Panc1 (cell line): ENCODE measurements at regions not wholly inside any gene's neighbourhood (a gene's known extent, or its start where the extent isn't known, plus 50 kb on each side); places are given as distances from the start of the nearest gene placed in this dataset.

Experiments
- ATAC-seq: fragments of 200-7000 bp; cut with Tn5 transposase; 2 replicates; pipeline ENCODE4 v1.9.1; 2020; ENCODE audit warnings: mild to moderate bottlenecking, moderate library complexity
- BruUV-seq: library from RNA; stranded (reverse); fragments of 400-500 nt; replicated peaks from 2 replicates; lab custom pipeline; 2021; lab: Mats Ljungman, UMichigan
- CTCF ChIA-PET: fragments of 300-600 bp; sonication (Branson Sonifier 250); formaldehyde crosslinking; loops from one replicate; lab custom pipeline; 2022; ENCODE audit warnings: antibody characterized with exemption; lab: Charles Lee
- POLR2A ChIA-PET: fragments of 300-600 bp; sonication (Branson Sonifier 250); formaldehyde crosslinking; loops from one replicate; lab custom pipeline; 2022; ENCODE audit warnings: antibody characterized with exemption; lab: Charles Lee
- DNase-seq: peaks from one replicate; pipeline ENCODE4 v3.0.0-alpha.2; 2010; ENCODE audit warnings: low read depth, low spot score
- H3K27ac ChIP-seq: 2 replicates; pipeline ENCODE4 v1.5.1; 2011; ENCODE audit warnings: mild to moderate bottlenecking, low read length, inconsistent platforms
- H3K27me3 ChIP-seq: fragments of 200-500 bp; sonication (Bioruptor generic); 2 replicates; pipeline ENCODE4 v1.6.0; 2014; ENCODE audit warnings: low read length, inconsistent platforms; ENCODE audit not compliant: control insufficient read depth, insufficient read depth
- H3K36me3 ChIP-seq: fragments of 200-500 bp; sonication (Bioruptor generic); 2 replicates; pipeline ENCODE4 v1.5.1; 2014; ENCODE audit warnings: inconsistent platforms, mild to moderate bottlenecking, low read length, moderate library complexity; ENCODE audit not compliant: control insufficient read depth, insufficient read depth
- H3K4me1 ChIP-seq: 2 replicates; pipeline ENCODE4 v1.5.1; 2011; ENCODE audit warnings: inconsistent platforms, mild to moderate bottlenecking, low read length, moderate library complexity; ENCODE audit not compliant: control insufficient read depth, insufficient read depth
- H3K4me3 ChIP-seq, 2 experiments: 2 replicates each; pipeline ENCODE4 v1.5.1; 2011 to 2012; ENCODE audit warnings: low read depth in 2 of 2, low read length in 2 of 2, mild to moderate bottlenecking in 2 of 2, inconsistent platforms in 1 of 2, moderate library complexity in 1 of 2
- H3K9me3 ChIP-seq: fragments of 200-500 bp; sonication (Bioruptor generic); 2 replicates; pipeline ENCODE4 v1.5.1; 2014; ENCODE audit warnings: low read depth, mild to moderate bottlenecking, inconsistent platforms, low read length, moderate library complexity; ENCODE audit not compliant: control insufficient read depth, insufficient read depth
- POLR2AphosphoS5 ChIP-seq: IDR thresholded peaks from 2 replicates; pipeline ENCODE4 v1.6.1; 2012; ENCODE audit warnings: mild to moderate bottlenecking, low read depth, low read length, moderate library complexity
- SIN3A ChIP-seq: IDR thresholded peaks from 2 replicates; pipeline ENCODE4 v1.6.1; 2012; ENCODE audit warnings: low read depth, mild to moderate bottlenecking, low read length, moderate library complexity, borderline replicate concordance; ENCODE audit not compliant: insufficient read depth
- TCF7L2 ChIP-seq: IDR thresholded peaks from 2 replicates; pipeline ENCODE4 v1.6.1; 2011; ENCODE audit warnings: mild to moderate bottlenecking, low read depth, low read length, inconsistent platforms
- in situ Hi-C: cut with HindIII; loops from 2 replicates; pipeline ENCODE4 v1.10.0; 2016; ENCODE audit warnings: low sequenced_read_pairs, low pct_unique_long_range_greater_than_20kb
- intact Hi-C: fragments of 100-400 bp; cut with micrococcal nuclease; formaldehyde crosslinking; loops from one replicate; pipeline ENCODE4 v1.10.0; 2022; ENCODE audit not compliant: unreplicated experiment
- TF ChIP-seq, protein P1 (sequence below): fragments of 450-650 bp; IDR thresholded peaks from 2 replicates; pipeline ENCODE4 v1.5.1; 2017; ENCODE audit warnings: mild to moderate bottlenecking
- TF ChIP-seq, protein P2 (sequence below), 2 experiments: IDR thresholded peaks; 2 replicates each; pipeline ENCODE4 v1.6.1; 2011 to 2012; ENCODE audit warnings: low read depth in 2 of 2, control low read depth in 1 of 2, low read length in 1 of 2, mild to moderate bottlenecking in 1 of 2, moderate library complexity in 1 of 2; ENCODE audit not compliant: insufficient read depth in 1 of 2

DNA sequence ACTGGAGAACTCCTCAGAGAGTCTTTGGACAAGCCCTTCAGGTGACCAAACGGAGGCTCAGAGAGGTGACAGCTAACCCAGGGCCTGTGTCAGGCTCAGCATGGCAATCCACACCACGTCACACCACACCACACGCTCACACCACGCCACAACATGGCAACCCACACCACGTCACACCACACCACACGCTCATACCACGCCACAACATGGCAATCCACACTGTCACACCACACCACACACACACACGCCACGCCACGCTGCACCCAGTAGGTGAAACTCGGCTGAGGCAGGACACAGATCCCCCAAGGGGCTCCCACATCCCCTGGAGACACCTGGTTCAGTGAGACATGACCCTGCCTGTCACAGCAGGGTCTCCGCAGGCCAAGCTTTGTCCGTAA lies 107.3 kb downstream of the PDGFA start:
- in situ Hi-C loops: no loop called here
- peaks cover 3% of the 10 kb centered on the region; the same call in 1 of the 2 replicates for H3K27me3 ChIP-seq

DNA sequence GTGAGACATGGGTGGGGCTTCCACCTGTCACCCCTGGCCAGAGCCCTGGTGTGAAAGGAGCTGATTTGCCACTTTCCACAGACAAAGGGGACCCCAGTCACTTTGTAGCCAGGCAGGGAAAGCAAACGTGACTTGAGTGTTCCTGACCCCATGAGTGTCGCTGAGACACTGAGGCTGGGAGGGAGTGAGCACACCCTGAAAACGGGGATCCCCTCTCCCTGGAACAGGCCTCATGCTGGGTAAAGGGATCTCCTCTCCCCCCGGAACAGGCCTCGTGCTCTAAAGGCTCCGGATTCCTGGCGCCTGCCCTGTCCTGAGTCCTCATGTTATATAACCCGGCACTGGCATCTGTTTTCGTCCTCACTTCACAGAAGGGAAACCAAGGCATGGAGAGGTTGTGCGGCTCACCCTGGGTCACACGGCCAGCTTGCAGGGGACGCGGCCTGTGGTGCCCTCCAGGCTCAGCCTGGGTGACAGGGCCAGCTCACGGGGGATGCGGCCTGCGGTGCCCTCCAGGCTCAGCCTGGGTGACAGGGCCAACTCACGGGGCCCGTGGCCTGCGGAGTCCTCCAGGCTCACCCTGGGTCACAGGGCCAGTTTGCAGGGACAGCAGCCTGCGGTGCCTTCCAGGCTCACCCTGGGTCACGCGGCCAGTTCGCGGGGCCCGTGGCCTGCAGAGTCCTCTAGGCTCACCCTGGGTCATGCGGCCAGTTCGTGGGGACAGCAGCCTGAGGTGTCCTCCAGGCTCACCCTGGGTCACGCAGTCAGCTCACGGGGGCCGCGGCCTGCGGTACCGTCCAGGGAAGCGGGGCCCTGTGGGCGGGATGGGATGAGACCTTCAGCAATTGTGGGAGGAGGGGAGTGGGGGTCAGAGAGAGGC lies 104.7 kb downstream of the PDGFA start:
- no peak for DNase-seq
- BruUV-seq: no TSS peak
- ATAC-seq: peak; percentile 33; the same call in 1 of the 2 replicates
- Histone ChIP-seq H3K27ac (no peak overlapping the region), H3K27me3 (no peaks in the 10 kb centered on the region), H3K4me3 (no peak overlapping the region), H3K4me1 (no peaks in the 10 kb centered on the region), H3K36me3 (no peaks in the 10 kb centered on the region), H3K9me3 (peaks cover 6% of the 10 kb centered on the region; the same call in 1 of the 2 replicates)
- CTCF ChIA-PET: no interaction called here
- POLR2A ChIA-PET: interaction anchor here (0.7 kb wide), 1 partner anchor 616 kb away, joined by 3 read pairs; no protein-coding TSS in a partner anchor
- in situ Hi-C loops (no loop called here), intact Hi-C loops (no loop called here)
- TF ChIP-seq, protein P1, sequence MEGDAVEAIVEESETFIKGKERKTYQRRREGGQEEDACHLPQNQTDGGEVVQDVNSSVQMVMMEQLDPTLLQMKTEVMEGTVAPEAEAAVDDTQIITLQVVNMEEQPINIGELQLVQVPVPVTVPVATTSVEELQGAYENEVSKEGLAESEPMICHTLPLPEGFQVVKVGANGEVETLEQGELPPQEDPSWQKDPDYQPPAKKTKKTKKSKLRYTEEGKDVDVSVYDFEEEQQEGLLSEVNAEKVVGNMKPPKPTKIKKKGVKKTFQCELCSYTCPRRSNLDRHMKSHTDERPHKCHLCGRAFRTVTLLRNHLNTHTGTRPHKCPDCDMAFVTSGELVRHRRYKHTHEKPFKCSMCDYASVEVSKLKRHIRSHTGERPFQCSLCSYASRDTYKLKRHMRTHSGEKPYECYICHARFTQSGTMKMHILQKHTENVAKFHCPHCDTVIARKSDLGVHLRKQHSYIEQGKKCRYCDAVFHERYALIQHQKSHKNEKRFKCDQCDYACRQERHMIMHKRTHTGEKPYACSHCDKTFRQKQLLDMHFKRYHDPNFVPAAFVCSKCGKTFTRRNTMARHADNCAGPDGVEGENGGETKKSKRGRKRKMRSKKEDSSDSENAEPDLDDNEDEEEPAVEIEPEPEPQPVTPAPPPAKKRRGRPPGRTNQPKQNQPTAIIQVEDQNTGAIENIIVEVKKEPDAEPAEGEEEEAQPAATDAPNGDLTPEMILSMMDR: no peak
- TF ChIP-seq POLR2AphosphoS5: no peak
- TF ChIP-seq, protein P2, sequence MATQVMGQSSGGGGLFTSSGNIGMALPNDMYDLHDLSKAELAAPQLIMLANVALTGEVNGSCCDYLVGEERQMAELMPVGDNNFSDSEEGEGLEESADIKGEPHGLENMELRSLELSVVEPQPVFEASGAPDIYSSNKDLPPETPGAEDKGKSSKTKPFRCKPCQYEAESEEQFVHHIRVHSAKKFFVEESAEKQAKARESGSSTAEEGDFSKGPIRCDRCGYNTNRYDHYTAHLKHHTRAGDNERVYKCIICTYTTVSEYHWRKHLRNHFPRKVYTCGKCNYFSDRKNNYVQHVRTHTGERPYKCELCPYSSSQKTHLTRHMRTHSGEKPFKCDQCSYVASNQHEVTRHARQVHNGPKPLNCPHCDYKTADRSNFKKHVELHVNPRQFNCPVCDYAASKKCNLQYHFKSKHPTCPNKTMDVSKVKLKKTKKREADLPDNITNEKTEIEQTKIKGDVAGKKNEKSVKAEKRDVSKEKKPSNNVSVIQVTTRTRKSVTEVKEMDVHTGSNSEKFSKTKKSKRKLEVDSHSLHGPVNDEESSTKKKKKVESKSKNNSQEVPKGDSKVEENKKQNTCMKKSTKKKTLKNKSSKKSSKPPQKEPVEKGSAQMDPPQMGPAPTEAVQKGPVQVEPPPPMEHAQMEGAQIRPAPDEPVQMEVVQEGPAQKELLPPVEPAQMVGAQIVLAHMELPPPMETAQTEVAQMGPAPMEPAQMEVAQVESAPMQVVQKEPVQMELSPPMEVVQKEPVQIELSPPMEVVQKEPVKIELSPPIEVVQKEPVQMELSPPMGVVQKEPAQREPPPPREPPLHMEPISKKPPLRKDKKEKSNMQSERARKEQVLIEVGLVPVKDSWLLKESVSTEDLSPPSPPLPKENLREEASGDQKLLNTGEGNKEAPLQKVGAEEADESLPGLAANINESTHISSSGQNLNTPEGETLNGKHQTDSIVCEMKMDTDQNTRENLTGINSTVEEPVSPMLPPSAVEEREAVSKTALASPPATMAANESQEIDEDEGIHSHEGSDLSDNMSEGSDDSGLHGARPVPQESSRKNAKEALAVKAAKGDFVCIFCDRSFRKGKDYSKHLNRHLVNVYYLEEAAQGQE (IDR thresholded peaks at IDR 0.05; ENCODE audit: insufficient read depth in 1 of 2, low read depth in 2 of 2, low read length in 1 of 2): no peak
- no peak for TF ChIP-seq SIN3A
- no peak for TF ChIP-seq TCF7L2

More for the DNA sequence above, 107.3 kb downstream of the PDGFA start:
- no peak for TF ChIP-seq POLR2AphosphoS5
- no peak for TF ChIP-seq TCF7L2
- TF ChIP-seq, protein P1: no peak
- no peak for TF ChIP-seq SIN3A
- TF ChIP-seq, protein P2 (IDR thresholded peaks at IDR 0.05; ENCODE audit: insufficient read depth in 1 of 2, low read depth in 2 of 2, low read length in 1 of 2): no peak
- H3K4me3 ChIP-seq: no peak overlapping the region
- no peaks in the 10 kb centered on the region for H3K36me3 ChIP-seq
- no TSS peak for BruUV-seq
- ATAC-seq (no peak), DNase-seq (no peak)
- no peaks in the 10 kb centered on the region for H3K4me1 ChIP-seq
- intact Hi-C loops: no loop called here
- no peaks in the 10 kb centered on the region for H3K9me3 ChIP-seq
- CTCF ChIA-PET: no interaction called here
- no peak overlapping the region for H3K27ac ChIP-seq
- POLR2A ChIA-PET: interaction anchor here (0.7 kb wide), 1 partner anchor 393 kb away, joined by 3 read pairs; no protein-coding TSS in a partner anchor
